DND-41 (cell line): ENCODE measurements at regions not wholly inside any gene's neighbourhood (a gene's known extent, or its start where the extent isn't known, plus 50 kb on each side); places are given as distances from the start of the nearest gene placed in this dataset.

ENCODE experiments used
- EZH2 ChIP-seq: IDR thresholded peaks from 3 replicates; pipeline ENCODE4 v1.6.1; 2012; ENCODE audit warnings: borderline replicate concordance, low read depth, mild to moderate bottlenecking, moderate library complexity, low read length, inconsistent platforms; ENCODE audit not compliant: severe bottlenecking
- TF ChIP-seq, protein P1 (sequence below): IDR thresholded peaks from 2 replicates; pipeline ENCODE4 v1.5.1; 2012; ENCODE audit warnings: borderline replicate concordance, low read length, moderate library complexity, mild to moderate bottlenecking; ENCODE audit not compliant: poor library complexity, severe bottlenecking; ENCODE audit errors: extremely low read depth

- TF ChIP-seq, protein P1, sequence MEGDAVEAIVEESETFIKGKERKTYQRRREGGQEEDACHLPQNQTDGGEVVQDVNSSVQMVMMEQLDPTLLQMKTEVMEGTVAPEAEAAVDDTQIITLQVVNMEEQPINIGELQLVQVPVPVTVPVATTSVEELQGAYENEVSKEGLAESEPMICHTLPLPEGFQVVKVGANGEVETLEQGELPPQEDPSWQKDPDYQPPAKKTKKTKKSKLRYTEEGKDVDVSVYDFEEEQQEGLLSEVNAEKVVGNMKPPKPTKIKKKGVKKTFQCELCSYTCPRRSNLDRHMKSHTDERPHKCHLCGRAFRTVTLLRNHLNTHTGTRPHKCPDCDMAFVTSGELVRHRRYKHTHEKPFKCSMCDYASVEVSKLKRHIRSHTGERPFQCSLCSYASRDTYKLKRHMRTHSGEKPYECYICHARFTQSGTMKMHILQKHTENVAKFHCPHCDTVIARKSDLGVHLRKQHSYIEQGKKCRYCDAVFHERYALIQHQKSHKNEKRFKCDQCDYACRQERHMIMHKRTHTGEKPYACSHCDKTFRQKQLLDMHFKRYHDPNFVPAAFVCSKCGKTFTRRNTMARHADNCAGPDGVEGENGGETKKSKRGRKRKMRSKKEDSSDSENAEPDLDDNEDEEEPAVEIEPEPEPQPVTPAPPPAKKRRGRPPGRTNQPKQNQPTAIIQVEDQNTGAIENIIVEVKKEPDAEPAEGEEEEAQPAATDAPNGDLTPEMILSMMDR = no peak
- TF ChIP-seq EZH2 = no peak
Observed at GRCh38 chr4:152224223-152224622, 311.7 kb downstream of the FBXW7 start.
